Hepatocyte (in vitro differentiated cells): ENCODE measurements at regions not wholly inside any gene's neighbourhood (a gene's known extent, or its start where the extent isn't known, plus 50 kb on each side); places are given as distances from the start of the nearest gene placed in this dataset.

Experiments
- DNase-seq: peaks from one replicate; pipeline ENCODE4 v3.0.0-alpha.2; 2016; ENCODE audit warnings: low spot score
- H2AFZ ChIP-seq: fragments of 200-600 bp; sonication (generic); 2 replicates; pipeline ENCODE4 v1.6.0; 2016; ENCODE audit warnings: antibody characterized with exemption, mild to moderate bottlenecking
- H3K27ac ChIP-seq: fragments of 200-600 bp; sonication (generic); 2 replicates; pipeline ENCODE4 v1.5.1; 2016; ENCODE audit warnings: mild to moderate bottlenecking
- H3K27me3 ChIP-seq: fragments of 200-600 bp; sonication (generic); 2 replicates; pipeline ENCODE4 v1.6.1; 2016
- H3K36me3 ChIP-seq: fragments of 200-600 bp; sonication (generic); replicated peaks from 2 replicates; pipeline ENCODE4 v1.5.1; 2016; ENCODE audit warnings: low read depth; ENCODE audit not compliant: insufficient read depth
- H3K4me1 ChIP-seq: fragments of 200-600 bp; sonication (generic); 2 replicates; pipeline ENCODE4 v1.5.1; 2016; ENCODE audit warnings: mild to moderate bottlenecking, moderate library complexity; ENCODE audit not compliant: insufficient read depth
- H3K4me2 ChIP-seq: fragments of 200-600 bp; sonication (generic); 2 replicates; pipeline ENCODE4 v1.6.0; 2016
- H3K4me3 ChIP-seq: fragments of 200-600 bp; sonication (generic); 2 replicates; pipeline ENCODE4 v1.5.1; 2016; ENCODE audit warnings: mild to moderate bottlenecking
- H3K79me2 ChIP-seq: fragments of 200-600 bp; sonication (generic); 2 replicates; pipeline ENCODE4 v1.6.0; 2017; ENCODE audit warnings: mild to moderate bottlenecking
- H3K9me2 ChIP-seq: fragments of 200-600 bp; sonication (generic); replicated peaks from 2 replicates; pipeline ENCODE4 v1.6.0; 2017; ENCODE audit warnings: mild to moderate bottlenecking; ENCODE audit not compliant: insufficient read depth
- H3K9me3 ChIP-seq: fragments of 200-600 bp; sonication (generic); 2 replicates; pipeline ENCODE4 v1.5.1; 2016; ENCODE audit warnings: low read depth, mild to moderate bottlenecking
- H4K20me1 ChIP-seq: fragments of 200-600 bp; sonication (generic); 2 replicates; pipeline ENCODE4 v1.6.0; 2016; ENCODE audit warnings: mild to moderate bottlenecking; ENCODE audit not compliant: insufficient read depth, poor library complexity, severe bottlenecking
- EZH2 ChIP-seq: fragments of 200-600 bp; sonication (generic); IDR thresholded peaks from 2 replicates; pipeline ENCODE4 v1.6.1; 2016; ENCODE audit warnings: antibody characterized with exemption, mild to moderate bottlenecking, borderline replicate concordance
- EZH2phosphoT487 ChIP-seq: fragments of 200-600 bp; sonication (generic); IDR thresholded peaks from one replicate; pipeline ENCODE4 v1.6.1; 2018; ENCODE audit warnings: antibody characterized with exemption, mild to moderate bottlenecking, low read depth, moderate library complexity; ENCODE audit not compliant: unreplicated experiment, severe bottlenecking
- WGBS: methylation state at CpG from one replicate; pipeline ENCODE4 v1.1.6; 2016; ENCODE audit warnings: low lambda C conversion rate; ENCODE audit errors: missing lambda C conversion rate; 5-methylcytosine and 5-hydroxymethylcytosine counted together
- TF ChIP-seq, protein P1 (sequence below): fragments of 200-600 bp; sonication (generic); IDR thresholded peaks from 2 replicates; pipeline ENCODE4 v1.5.1; 2016; ENCODE audit warnings: antibody characterized with exemption, mild to moderate bottlenecking; ENCODE audit not compliant: poor library complexity

DNA sequence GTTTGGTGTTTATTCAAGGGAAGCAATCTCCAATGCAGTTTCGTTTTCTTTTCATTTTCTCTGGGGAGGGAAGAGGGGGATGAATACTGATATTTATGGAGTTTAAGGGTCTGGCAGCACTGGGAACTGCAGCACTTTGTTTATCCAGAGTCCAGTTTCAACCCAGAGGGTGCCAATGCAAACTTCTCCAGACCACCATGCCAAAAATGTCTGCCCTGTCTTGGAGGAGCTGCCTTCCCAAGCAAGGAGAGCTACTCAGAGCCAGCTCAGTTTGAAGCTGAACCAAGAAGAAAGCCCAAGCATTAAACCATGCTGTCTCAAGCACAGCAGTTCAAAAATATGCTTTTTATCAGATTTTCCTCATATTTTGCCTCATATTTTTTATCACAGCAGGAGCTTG, 589.7 kb downstream of the LMO4 start:
- H3K27me3 ChIP-seq, result no peaks in the 10 kb centered on the region
- no peak overlapping the region for H2AFZ ChIP-seq
- no peaks in the 10 kb centered on the region for H3K9me3 ChIP-seq
- no peaks in the 10 kb centered on the region for H4K20me1 ChIP-seq
- no peak for TF ChIP-seq EZH2phosphoT487
- TF ChIP-seq EZH2, result no peak
- TF ChIP-seq, protein P1, sequence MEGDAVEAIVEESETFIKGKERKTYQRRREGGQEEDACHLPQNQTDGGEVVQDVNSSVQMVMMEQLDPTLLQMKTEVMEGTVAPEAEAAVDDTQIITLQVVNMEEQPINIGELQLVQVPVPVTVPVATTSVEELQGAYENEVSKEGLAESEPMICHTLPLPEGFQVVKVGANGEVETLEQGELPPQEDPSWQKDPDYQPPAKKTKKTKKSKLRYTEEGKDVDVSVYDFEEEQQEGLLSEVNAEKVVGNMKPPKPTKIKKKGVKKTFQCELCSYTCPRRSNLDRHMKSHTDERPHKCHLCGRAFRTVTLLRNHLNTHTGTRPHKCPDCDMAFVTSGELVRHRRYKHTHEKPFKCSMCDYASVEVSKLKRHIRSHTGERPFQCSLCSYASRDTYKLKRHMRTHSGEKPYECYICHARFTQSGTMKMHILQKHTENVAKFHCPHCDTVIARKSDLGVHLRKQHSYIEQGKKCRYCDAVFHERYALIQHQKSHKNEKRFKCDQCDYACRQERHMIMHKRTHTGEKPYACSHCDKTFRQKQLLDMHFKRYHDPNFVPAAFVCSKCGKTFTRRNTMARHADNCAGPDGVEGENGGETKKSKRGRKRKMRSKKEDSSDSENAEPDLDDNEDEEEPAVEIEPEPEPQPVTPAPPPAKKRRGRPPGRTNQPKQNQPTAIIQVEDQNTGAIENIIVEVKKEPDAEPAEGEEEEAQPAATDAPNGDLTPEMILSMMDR, result no peak
- WGBS, result 53% methylated on average over 1 of the region's 1 CpG
- no peaks in the 10 kb centered on the region for H3K79me2 ChIP-seq
- no peaks in the 10 kb centered on the region for H3K9me2 ChIP-seq
- H3K4me2 ChIP-seq, result no peak overlapping the region
- H3K4me3 ChIP-seq, result no peak overlapping the region
- DNase-seq, result no peak
- H3K4me1 ChIP-seq, result no peaks in the 10 kb centered on the region
- no peaks in the 10 kb centered on the region for H3K36me3 ChIP-seq
- H3K27ac ChIP-seq, result no peak overlapping the region

DNA sequence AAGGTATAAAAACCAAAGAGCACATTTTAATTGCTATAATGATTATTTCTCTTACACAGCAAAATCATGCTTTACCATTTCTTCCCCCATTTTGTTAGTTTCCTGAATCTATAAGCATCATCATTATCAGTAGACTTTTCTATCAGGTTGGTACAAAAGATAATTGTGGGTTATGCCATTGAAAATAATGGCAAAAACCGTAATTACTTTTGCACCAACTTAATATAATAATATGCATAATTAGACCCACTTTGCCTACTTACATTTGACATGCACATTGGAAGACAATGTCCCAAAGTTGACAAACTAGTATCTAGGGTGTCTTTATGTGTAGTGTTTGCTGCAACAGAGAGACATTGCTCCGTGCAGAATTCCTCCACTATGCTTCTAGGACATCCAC, 594.2 kb downstream of the LMO4 start:
- Histone ChIP-seq H3K4me2 (no peak overlapping the region), H3K27me3 (no peaks in the 10 kb centered on the region), H3K36me3 (no peaks in the 10 kb centered on the region), H3K27ac (no peak overlapping the region), H3K9me3 (no peaks in the 10 kb centered on the region), H3K4me3 (no peak overlapping the region), H3K4me1 (peaks cover 11% of the 10 kb centered on the region), H4K20me1 (no peaks in the 10 kb centered on the region), H3K9me2 (no peaks in the 10 kb centered on the region), H3K79me2 (no peaks in the 10 kb centered on the region), H2AFZ (no peak overlapping the region)
- no peak for DNase-seq
- WGBS, result 89% methylated on average over 2 of the region's 2 CpGs
- TF ChIP-seq EZH2phosphoT487, result no peak
- TF ChIP-seq EZH2, result no peak
- TF ChIP-seq, protein P1, result no peak

DNA sequence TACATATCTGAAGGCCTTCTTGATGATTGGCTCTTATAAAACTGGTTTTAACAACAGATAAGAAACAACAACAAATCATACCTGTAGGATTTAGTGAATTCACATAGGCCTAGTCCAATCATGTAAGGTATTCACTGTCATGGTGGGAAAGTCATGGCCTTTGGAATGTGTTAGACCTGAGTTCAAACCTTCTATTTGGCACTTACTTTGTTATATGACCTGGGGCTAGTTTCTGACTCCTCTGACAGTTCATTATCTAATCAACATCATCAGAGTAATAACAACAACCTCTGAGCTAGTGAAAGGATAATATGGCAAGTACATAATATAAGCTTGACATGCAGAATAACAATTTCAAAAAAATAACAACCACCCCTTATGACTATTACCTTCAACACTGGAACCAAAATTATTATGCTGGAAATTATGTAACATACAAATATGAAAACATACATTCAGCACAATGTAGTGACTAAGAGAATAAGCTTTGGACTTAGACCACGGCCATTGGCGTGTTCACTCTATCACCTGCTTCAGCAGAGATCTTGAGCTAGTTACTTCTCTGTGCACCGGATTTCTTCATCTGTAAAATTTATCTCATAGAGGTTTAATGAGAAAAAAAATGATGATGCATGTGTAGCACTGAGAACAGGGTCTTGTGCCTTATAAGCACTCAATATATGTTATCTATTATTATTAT, 597.6 kb downstream of the LMO4 start:
- H3K27ac ChIP-seq, result no peak overlapping the region
- H3K9me2 ChIP-seq, result no peaks in the 10 kb centered on the region
- no peak overlapping the region for H3K4me2 ChIP-seq
- H3K27me3 ChIP-seq, result no peaks in the 10 kb centered on the region
- H4K20me1 ChIP-seq, result no peaks in the 10 kb centered on the region
- peaks cover 16% of the 10 kb centered on the region for H3K4me1 ChIP-seq
- no peak for DNase-seq
- whole genome bisulfite sequencing, result 97% methylated on average over 3 of the region's 3 CpGs
- no peaks in the 10 kb centered on the region for H3K79me2 ChIP-seq
- no peaks in the 10 kb centered on the region for H3K9me3 ChIP-seq
- H3K36me3 ChIP-seq, result no peaks in the 10 kb centered on the region
- no peak overlapping the region for H3K4me3 ChIP-seq
- H2AFZ ChIP-seq, result no peak overlapping the region
- TF ChIP-seq EZH2phosphoT487 (no peak), EZH2 (no peak)
- TF ChIP-seq, protein P1, result no peak
